ENCODE measurements at regions not wholly inside any gene's neighbourhood (a gene's known extent, or its start where the extent isn't known, plus 50 kb on each side); places are given as distances from the start of the nearest gene placed in this dataset.
"Not testable (repeated sequence)": the region's sequence is repeated elsewhere in the genome, so short reads cannot be mapped to it uniquely, and the experiment has no call there.

- DNase-seq = not testable (repeated sequence)
Observed at GRCh38 chr21:32823296-32823695, 51.7 kb upstream of the PAXBP1 start.

GRCh38 chr21:32824950-32825349 lies 53.4 kb upstream of the PAXBP1 start:
- DNase-seq = no peak

- DNase-seq = no peak
Observed at GRCh38 chr21:32826329-32827167, 55.0 kb upstream of the PAXBP1 start.

- no peak for DNase-seq
Observed at GRCh38 chr21:32828908-32829307, 57.4 kb upstream of the PAXBP1 start.

GRCh38 chr21:32829504-32829903 lies 57.9 kb upstream of the PAXBP1 start:
- DNase-seq = no peak

GRCh38 chr21:32831779-32832178 lies 60.2 kb upstream of the PAXBP1 start:
- not testable (repeated sequence) for DNase-seq

GRCh38 chr21:32834211-32834915 lies 62.8 kb upstream of the PAXBP1 start:
- DNase-seq = no peak

GRCh38 chr21:32834916-32835235 lies 63.3 kb upstream of the PAXBP1 start:
- DNase-seq = no peak

GRCh38 chr21:32842146-32842545 lies 70.6 kb upstream of the PAXBP1 start:
- DNase-seq = no peak

- no peak for DNase-seq
Observed at GRCh38 chr21:32843561-32843960, 72.0 kb upstream of the PAXBP1 start.

- no peak for DNase-seq
Observed at GRCh38 chr21:32844076-32844475, 72.5 kb upstream of the PAXBP1 start.

- DNase-seq = no peak
Observed at GRCh38 chr21:32844653-32845436, 73.3 kb upstream of the PAXBP1 start.

- no peak for DNase-seq
Observed at GRCh38 chr21:32858628-32859027, 87.1 kb upstream of the PAXBP1 start.

GRCh38 chr21:32860399-32860798 lies 88.8 kb upstream of the PAXBP1 start:
- no peak for DNase-seq

- no peak for DNase-seq
Observed at GRCh38 chr21:32861866-32862265, 90.3 kb upstream of the PAXBP1 start.

- no peak for DNase-seq
Observed at GRCh38 chr21:32867597-32867996, 96.0 kb upstream of the PAXBP1 start.

- DNase-seq = no peak
Observed at GRCh38 chr21:32868631-32869454, 97.3 kb upstream of the PAXBP1 start.

GRCh38 chr21:32869459-32869858 lies 97.9 kb upstream of the PAXBP1 start:
- no peak for DNase-seq

GRCh38 chr21:32876426-32876825 lies 104.9 kb upstream of the PAXBP1 start:
- DNase-seq = no peak

- not testable (repeated sequence) for DNase-seq
Observed at GRCh38 chr21:32877888-32878287, 106.3 kb upstream of the PAXBP1 start.

GRCh38 chr21:32878661-32879060 lies 107.1 kb upstream of the PAXBP1 start:
- no peak for DNase-seq

GRCh38 chr21:32881458-32881857 lies 109.9 kb upstream of the PAXBP1 start:
- no peak for DNase-seq

- DNase-seq = no peak
Observed at GRCh38 chr21:32884062-32884461, 112.5 kb upstream of the PAXBP1 start.

All from NCI-H1048 (cell line).